HepG2 (cell line): ENCODE measurements at regions not wholly inside any gene's neighbourhood (a gene's known extent, or its start where the extent isn't known, plus 50 kb on each side); places are given as distances from the start of the nearest gene placed in this dataset.

ENCODE experiments used
- ATF2 ChIP-seq: sonication (generic); formaldehyde crosslinking; IDR thresholded peaks from 2 replicates; pipeline ENCODE4 v1.4.0; 2020; ENCODE audit warnings: missing genetic modification reagents
- ATF5 ChIP-seq: sonication (generic); formaldehyde crosslinking; IDR thresholded peaks from 2 replicates; pipeline ENCODE4 v1.4.0; 2020; ENCODE audit warnings: mild to moderate bottlenecking, low read depth, missing genetic modification reagents
- HNRNPUL1 ChIP-seq: fragments of 200-400 bp; formaldehyde crosslinking; IDR thresholded peaks from 2 replicates; pipeline ENCODE4 v1.6.1; 2017; ENCODE audit warnings: low read depth, mild to moderate bottlenecking, low read length, moderate library complexity
- POLR2AphosphoS5 ChIP-seq: IDR thresholded peaks from 2 replicates; pipeline ENCODE4 v1.6.1; 2012; ENCODE audit warnings: low read depth, low read length
- ZNF282 ChIP-seq: fragments of 450-650 bp; IDR thresholded peaks from 2 replicates; pipeline ENCODE4 v1.6.1; 2018; ENCODE audit not compliant: partially characterized antibody
- TF ChIP-seq, protein P1 (sequence below): sonication (generic); formaldehyde crosslinking; IDR thresholded peaks from 2 replicates; pipeline ENCODE4 v1.5.1; 2020; ENCODE audit warnings: mild to moderate bottlenecking, missing genetic modification reagents, borderline replicate concordance
- TF ChIP-seq, protein P2 (sequence below): sonication (generic); formaldehyde crosslinking; IDR thresholded peaks from 2 replicates; pipeline ENCODE4 v1.5.0; 2020; ENCODE audit warnings: mild to moderate bottlenecking, missing genetic modification reagents

DNA sequence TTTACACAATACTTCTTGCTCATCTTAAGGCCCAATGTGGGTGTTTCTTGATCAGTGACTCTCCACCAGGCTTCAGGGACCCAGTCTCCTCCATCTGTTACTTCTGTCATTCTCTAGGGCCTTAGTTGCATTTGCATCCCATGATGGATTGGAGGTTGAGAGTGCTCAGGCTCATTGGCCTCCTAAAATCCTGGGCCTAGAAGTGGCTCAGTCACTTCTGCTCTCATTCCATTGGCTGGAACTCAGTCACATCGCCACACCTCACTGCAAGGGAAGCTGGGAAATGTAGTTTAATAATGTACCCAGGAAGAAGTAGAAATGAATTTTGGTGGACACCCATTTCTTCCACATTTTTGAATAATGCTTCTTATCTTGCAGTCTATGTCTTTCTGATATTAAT, 223.5 kb downstream of the HRH4 start:
- TF ChIP-seq, protein P1, sequence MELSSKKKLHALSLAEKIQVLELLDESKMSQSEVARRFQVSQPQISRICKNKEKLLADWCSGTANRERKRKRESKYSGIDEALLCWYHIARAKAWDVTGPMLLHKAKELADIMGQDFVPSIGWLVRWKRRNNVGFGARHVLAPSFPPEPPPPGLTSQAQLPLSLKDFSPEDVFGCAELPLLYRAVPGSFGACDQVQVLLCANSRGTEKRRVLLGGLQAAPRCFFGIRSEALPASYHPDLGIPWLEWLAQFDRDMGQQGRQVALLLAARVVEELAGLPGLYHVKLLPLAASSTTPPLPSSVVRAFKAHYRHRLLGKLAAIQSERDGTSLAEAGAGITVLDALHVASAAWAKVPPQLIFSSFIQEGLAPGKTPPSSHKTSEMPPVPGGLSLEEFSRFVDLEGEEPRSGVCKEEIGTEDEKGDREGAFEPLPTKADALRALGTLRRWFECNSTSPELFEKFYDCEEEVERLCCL (CRISPR knock-in tag) = no peak
- no peak for TF ChIP-seq ATF2 (CRISPR knock-in tag)
- no peak for TF ChIP-seq ZNF282
- TF ChIP-seq ATF5 = no peak
- TF ChIP-seq HNRNPUL1 = no peak
- no peak for TF ChIP-seq POLR2AphosphoS5
- TF ChIP-seq, protein P2, sequence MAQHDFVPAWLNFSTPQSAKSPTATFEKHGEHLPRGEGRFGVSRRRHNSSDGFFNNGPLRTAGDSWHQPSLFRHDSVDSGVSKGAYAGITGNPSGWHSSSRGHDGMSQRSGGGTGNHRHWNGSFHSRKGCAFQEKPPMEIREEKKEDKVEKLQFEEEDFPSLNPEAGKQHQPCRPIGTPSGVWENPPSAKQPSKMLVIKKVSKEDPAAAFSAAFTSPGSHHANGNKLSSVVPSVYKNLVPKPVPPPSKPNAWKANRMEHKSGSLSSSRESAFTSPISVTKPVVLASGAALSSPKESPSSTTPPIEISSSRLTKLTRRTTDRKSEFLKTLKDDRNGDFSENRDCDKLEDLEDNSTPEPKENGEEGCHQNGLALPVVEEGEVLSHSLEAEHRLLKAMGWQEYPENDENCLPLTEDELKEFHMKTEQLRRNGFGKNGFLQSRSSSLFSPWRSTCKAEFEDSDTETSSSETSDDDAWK = no peak
